Hepatocyte (in vitro differentiated cells): ENCODE measurements at regions not wholly inside any gene's neighbourhood (a gene's known extent, or its start where the extent isn't known, plus 50 kb on each side); places are given as distances from the start of the nearest gene placed in this dataset.
"Not testable (repeated sequence)": the region's sequence is repeated elsewhere in the genome, so short reads cannot be mapped to it uniquely, and the experiment has no call there.

Experiments
- DNase-seq: peaks from one replicate; pipeline ENCODE4 v3.0.0-alpha.2; 2016; ENCODE audit warnings: low spot score
- H2AFZ ChIP-seq: fragments of 200-600 bp; sonication (generic); 2 replicates; pipeline ENCODE4 v1.6.0; 2016; ENCODE audit warnings: antibody characterized with exemption, mild to moderate bottlenecking
- H3K27ac ChIP-seq: fragments of 200-600 bp; sonication (generic); 2 replicates; pipeline ENCODE4 v1.5.1; 2016; ENCODE audit warnings: mild to moderate bottlenecking
- H3K27me3 ChIP-seq: fragments of 200-600 bp; sonication (generic); 2 replicates; pipeline ENCODE4 v1.6.1; 2016
- H3K36me3 ChIP-seq: fragments of 200-600 bp; sonication (generic); replicated peaks from 2 replicates; pipeline ENCODE4 v1.5.1; 2016; ENCODE audit warnings: low read depth; ENCODE audit not compliant: insufficient read depth
- H3K4me1 ChIP-seq: fragments of 200-600 bp; sonication (generic); 2 replicates; pipeline ENCODE4 v1.5.1; 2016; ENCODE audit warnings: mild to moderate bottlenecking, moderate library complexity; ENCODE audit not compliant: insufficient read depth
- H3K4me2 ChIP-seq: fragments of 200-600 bp; sonication (generic); 2 replicates; pipeline ENCODE4 v1.6.0; 2016
- H3K4me3 ChIP-seq: fragments of 200-600 bp; sonication (generic); 2 replicates; pipeline ENCODE4 v1.5.1; 2016; ENCODE audit warnings: mild to moderate bottlenecking
- H3K79me2 ChIP-seq: fragments of 200-600 bp; sonication (generic); 2 replicates; pipeline ENCODE4 v1.6.0; 2017; ENCODE audit warnings: mild to moderate bottlenecking
- H3K9me2 ChIP-seq: fragments of 200-600 bp; sonication (generic); replicated peaks from 2 replicates; pipeline ENCODE4 v1.6.0; 2017; ENCODE audit warnings: mild to moderate bottlenecking; ENCODE audit not compliant: insufficient read depth
- H3K9me3 ChIP-seq: fragments of 200-600 bp; sonication (generic); 2 replicates; pipeline ENCODE4 v1.5.1; 2016; ENCODE audit warnings: low read depth, mild to moderate bottlenecking
- H4K20me1 ChIP-seq: fragments of 200-600 bp; sonication (generic); 2 replicates; pipeline ENCODE4 v1.6.0; 2016; ENCODE audit warnings: mild to moderate bottlenecking; ENCODE audit not compliant: insufficient read depth, poor library complexity, severe bottlenecking
- EZH2 ChIP-seq: fragments of 200-600 bp; sonication (generic); IDR thresholded peaks from 2 replicates; pipeline ENCODE4 v1.6.1; 2016; ENCODE audit warnings: antibody characterized with exemption, mild to moderate bottlenecking, borderline replicate concordance
- EZH2phosphoT487 ChIP-seq: fragments of 200-600 bp; sonication (generic); IDR thresholded peaks from one replicate; pipeline ENCODE4 v1.6.1; 2018; ENCODE audit warnings: antibody characterized with exemption, mild to moderate bottlenecking, low read depth, moderate library complexity; ENCODE audit not compliant: unreplicated experiment, severe bottlenecking
- WGBS: methylation state at CpG from one replicate; pipeline ENCODE4 v1.1.6; 2016; ENCODE audit warnings: low lambda C conversion rate; ENCODE audit errors: missing lambda C conversion rate; 5-methylcytosine and 5-hydroxymethylcytosine counted together
- TF ChIP-seq, protein P1 (sequence below): fragments of 200-600 bp; sonication (generic); IDR thresholded peaks from 2 replicates; pipeline ENCODE4 v1.5.1; 2016; ENCODE audit warnings: antibody characterized with exemption, mild to moderate bottlenecking; ENCODE audit not compliant: poor library complexity

DNA sequence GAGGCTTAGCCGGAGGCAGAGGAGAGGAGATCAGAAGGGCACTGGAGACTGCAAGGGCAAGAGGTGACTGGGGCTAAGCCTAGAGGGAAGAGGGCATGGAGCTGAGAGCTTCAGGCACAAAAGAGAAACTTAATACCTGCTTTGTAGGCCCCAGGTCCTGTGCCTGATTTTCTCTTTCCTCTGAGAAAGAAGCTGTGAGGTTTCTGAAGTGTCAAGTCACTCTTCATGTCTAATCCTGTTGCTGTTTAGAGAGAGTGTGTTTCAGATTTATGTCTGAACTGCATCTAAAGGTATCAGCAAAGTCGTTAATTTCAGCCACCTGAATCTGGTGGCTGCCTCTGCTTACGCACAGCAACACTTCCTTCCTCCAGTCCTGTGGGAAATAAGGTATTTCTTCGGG is 106.9 kb upstream of the RNU6-1 start:
- TF ChIP-seq, protein P1, sequence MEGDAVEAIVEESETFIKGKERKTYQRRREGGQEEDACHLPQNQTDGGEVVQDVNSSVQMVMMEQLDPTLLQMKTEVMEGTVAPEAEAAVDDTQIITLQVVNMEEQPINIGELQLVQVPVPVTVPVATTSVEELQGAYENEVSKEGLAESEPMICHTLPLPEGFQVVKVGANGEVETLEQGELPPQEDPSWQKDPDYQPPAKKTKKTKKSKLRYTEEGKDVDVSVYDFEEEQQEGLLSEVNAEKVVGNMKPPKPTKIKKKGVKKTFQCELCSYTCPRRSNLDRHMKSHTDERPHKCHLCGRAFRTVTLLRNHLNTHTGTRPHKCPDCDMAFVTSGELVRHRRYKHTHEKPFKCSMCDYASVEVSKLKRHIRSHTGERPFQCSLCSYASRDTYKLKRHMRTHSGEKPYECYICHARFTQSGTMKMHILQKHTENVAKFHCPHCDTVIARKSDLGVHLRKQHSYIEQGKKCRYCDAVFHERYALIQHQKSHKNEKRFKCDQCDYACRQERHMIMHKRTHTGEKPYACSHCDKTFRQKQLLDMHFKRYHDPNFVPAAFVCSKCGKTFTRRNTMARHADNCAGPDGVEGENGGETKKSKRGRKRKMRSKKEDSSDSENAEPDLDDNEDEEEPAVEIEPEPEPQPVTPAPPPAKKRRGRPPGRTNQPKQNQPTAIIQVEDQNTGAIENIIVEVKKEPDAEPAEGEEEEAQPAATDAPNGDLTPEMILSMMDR = no peak
- TF ChIP-seq EZH2phosphoT487 (no peak), EZH2 (no peak)
- Histone ChIP-seq H3K27me3 (no peaks in the 10 kb centered on the region), H2AFZ (peak overlapping the region; percentile 19), H3K27ac (peak overlapping the region; percentile 90), H3K79me2 (no peaks in the 10 kb centered on the region), H3K9me3 (no peaks in the 10 kb centered on the region), H3K9me2 (no peaks in the 10 kb centered on the region), H3K4me1 (peaks cover 43% of the 10 kb centered on the region), H4K20me1 (no peaks in the 10 kb centered on the region), H3K4me3 (no peak overlapping the region), H3K36me3 (no peaks in the 10 kb centered on the region), H3K4me2 (peak overlapping the region; percentile 55)
- WGBS = 57% methylated on average over 4 of the region's 4 CpGs
- DNase-seq = no peak

DNA sequence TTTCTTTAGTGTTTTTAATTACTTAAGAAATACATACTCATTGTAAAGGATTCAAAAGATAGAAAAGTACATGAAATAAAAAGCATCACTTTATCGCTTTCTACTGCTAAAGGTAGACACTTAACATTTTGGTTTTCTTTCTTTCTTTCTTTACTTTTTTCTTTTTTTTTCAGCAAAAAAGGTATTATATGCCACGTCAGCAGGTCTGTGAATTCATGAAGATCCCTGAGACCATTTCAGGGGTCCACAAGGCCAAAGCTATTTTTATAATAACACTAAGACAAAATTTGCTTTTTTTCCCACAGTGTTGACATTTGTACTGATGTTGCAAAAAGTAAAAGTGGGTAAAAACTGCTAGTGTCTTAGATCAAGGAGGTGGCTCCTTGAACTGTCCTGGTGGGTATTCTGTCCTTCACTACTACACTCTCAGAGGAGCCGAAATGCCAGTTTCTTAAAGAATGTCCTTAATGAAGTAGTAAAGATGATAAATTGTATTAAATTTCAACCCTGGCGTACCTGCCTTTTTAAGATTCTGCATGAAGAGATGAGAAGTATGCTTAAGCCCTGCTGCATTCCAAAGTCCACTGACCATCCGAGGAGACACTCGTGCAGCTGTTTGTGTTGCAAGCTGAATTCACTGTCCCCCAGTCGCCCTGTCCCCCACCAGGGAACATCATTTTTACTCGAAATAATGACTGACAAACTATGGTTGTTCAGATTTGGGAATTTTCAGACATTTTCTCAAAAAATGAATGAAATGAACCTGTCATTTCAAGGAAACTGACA is 106.7 kb upstream of the PIAS1 start:
- Histone ChIP-seq H4K20me1 (no peaks in the 10 kb centered on the region), H3K9me2 (no peaks in the 10 kb centered on the region), H3K4me2 (peak overlapping the region; percentile 55), H3K79me2 (no peaks in the 10 kb centered on the region), H3K36me3 (no peaks in the 10 kb centered on the region), H2AFZ (peak overlapping the region; percentile 19), H3K9me3 (no peaks in the 10 kb centered on the region), H3K4me1 (peaks cover 36% of the 10 kb centered on the region), H3K4me3 (no peak overlapping the region), H3K27me3 (no peaks in the 10 kb centered on the region), H3K27ac (peak overlapping the region; percentile 90)
- TF ChIP-seq, protein P1 = no peak
- TF ChIP-seq EZH2 (no peak), EZH2phosphoT487 (no peak)
- DNase-seq = peak; percentile 32
- 56% methylated on average over 8 of the region's 8 CpGs for WGBS

DNA sequence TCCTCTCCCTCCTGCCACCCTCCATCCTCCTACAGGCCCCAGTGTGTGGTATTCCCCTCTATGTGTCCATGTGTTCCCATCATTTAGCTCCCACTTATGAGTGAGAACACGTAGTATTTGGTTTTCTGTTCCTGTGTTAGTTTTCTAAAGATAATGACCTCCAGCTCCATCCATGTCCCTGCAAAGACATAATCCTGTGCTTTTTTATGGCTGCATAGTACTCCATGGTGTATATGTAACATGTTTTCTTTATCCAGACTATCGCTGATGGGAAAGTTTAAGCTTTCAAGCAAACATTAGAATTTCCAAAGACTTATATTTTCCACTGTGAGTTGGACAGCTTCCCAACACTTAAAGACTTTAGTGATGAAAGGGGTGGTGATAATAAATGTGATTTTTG is 105.9 kb upstream of the PIAS1 start:
- no peak for DNase-seq
- Histone ChIP-seq H3K9me3 (no peaks in the 10 kb centered on the region), H3K4me2 (no peak overlapping the region), H3K36me3 (no peaks in the 10 kb centered on the region), H3K4me1 (peaks cover 36% of the 10 kb centered on the region), H3K27ac (peak overlapping the region; percentile 90), H3K79me2 (no peaks in the 10 kb centered on the region), H3K9me2 (no peaks in the 10 kb centered on the region), H3K4me3 (no peak overlapping the region), H4K20me1 (no peaks in the 10 kb centered on the region), H2AFZ (no peak overlapping the region), H3K27me3 (no peaks in the 10 kb centered on the region)
- 100% methylated on average over 2 of the region's 2 CpGs for WGBS
- TF ChIP-seq EZH2phosphoT487 (no peak), EZH2 (no peak)
- TF ChIP-seq, protein P1 = no peak

DNA sequence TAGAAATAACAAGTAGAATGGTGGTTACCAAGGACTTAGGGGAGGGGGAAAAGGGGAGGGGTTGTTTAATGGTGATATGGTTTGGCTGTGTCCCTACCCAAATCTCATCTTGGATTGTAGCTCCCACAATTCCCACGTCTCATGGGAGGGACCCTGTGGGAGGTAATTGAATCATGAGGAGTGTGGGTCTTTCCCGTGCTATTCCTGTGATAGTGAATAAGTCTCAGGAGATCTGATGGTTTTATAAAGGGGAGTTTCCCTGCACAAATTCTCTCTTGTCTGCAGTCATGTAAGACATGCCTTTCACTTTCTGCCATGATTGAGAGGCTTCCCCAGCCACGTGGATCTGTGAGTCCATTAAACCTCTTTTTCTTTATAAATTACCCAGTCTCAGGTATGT is 102.9 kb upstream of the PIAS1 start:
- 92% methylated on average over 3 of the region's 3 CpGs for whole genome bisulfite sequencing

More for the DNA sequence above, 102.9 kb upstream of the PIAS1 start:
- H3K4me3 ChIP-seq, H3K9me3 ChIP-seq, H2AFZ ChIP-seq, H3K36me3 ChIP-seq, H3K27ac ChIP-seq, DNase-seq, H3K9me2 ChIP-seq, H3K79me2 ChIP-seq, H3K27me3 ChIP-seq, H3K4me2 ChIP-seq, H4K20me1 ChIP-seq: not testable (repeated sequence)
- peaks cover 22% of the 10 kb centered on the region for H3K4me1 ChIP-seq
